Body of pancreas (tissue), 4 donors: ENCODE measurements at regions not wholly inside any gene's neighbourhood (a gene's known extent, or its start where the extent isn't known, plus 50 kb on each side); places are given as distances from the start of the nearest gene placed in this dataset.
"Not testable (repeated sequence)": the region's sequence is repeated elsewhere in the genome, so short reads cannot be mapped to it uniquely, and the experiment has no call there.

Experiments used
- ATAC-seq: fragments of 150-250 bp; one replicate; pipeline ENCODE4 v1.9.1; 2016
- DNase-seq, 4 donors: peaks; one replicate each; pipeline ENCODE4 v3.0.0-alpha.2; 2019
- H3K27ac ChIP-seq, 4 donors: fragments of 200-600 bp; sonication (generic); 1 replicate in 3 of 4; 2 replicates in 1 of 4; pipeline versions ENCODE4 v1.5.1 to v1.6.1; 2016 to 2019; ENCODE audit warnings: mild to moderate bottlenecking in 1 of 4, mixed read lengths in 1 of 4, moderate library complexity in 1 of 4
- H3K27me3 ChIP-seq, 2 donors: fragments of 200-600 bp; sonication (generic); one replicate each; pipeline ENCODE4 v1.6.0; 2016; ENCODE audit warnings: mild to moderate bottlenecking in 1 of 2
- H3K36me3 ChIP-seq, 2 donors: fragments of 200-600 bp; sonication (generic); replicated peaks in 1 of 2; 2 replicates each; pipeline ENCODE4 v1.5.1; 2016; ENCODE audit warnings: low read depth in 2 of 2; ENCODE audit not compliant: insufficient read depth in 1 of 2
- H3K4me1 ChIP-seq: fragments of 200-600 bp; sonication (generic); one replicate; pipeline ENCODE4 v1.6.0; 2016
- H3K4me3 ChIP-seq, 2 donors: fragments of 200-600 bp; sonication (generic); 1 replicate in 1 of 2; 2 replicates in 1 of 2; pipeline ENCODE4 v1.5.1; 2016 to 2019
- H3K9me3 ChIP-seq, 3 donors: fragments of 200-600 bp; sonication (generic); 1 replicate in 2 of 3; 2 replicates in 1 of 3; pipeline ENCODE4 v1.5.1; 2016
- POLR2A ChIP-seq, 3 donors: fragments of 450-650 bp; IDR thresholded peaks; one replicate each; pipeline ENCODE4 v1.6.1; 2016; ENCODE audit warnings: antibody characterized with exemption in 3 of 3, mild to moderate bottlenecking in 2 of 3
- WGBS, 2 donors: methylation state at CpG; one replicate each; pipeline ENCODE4 v1.1.5; 2017; 5-methylcytosine and 5-hydroxymethylcytosine counted together
- intact Hi-C: fragments of 100-400 bp; cut with DNase I; formaldehyde crosslinking; loops from one replicate; pipeline ENCODE4 v1.15.1; 2023
- TF ChIP-seq, protein P1 (sequence below), 7 experiments: fragments of 450-650 bp in 4 of 7; fragments of 200-600 bp in 3 of 7; sonication (generic) in 3 of 7; IDR thresholded peaks; one replicate each; pipeline ENCODE4 v1.5.1; 2016 to 2019; ENCODE audit warnings: antibody characterized with exemption in 7 of 7

DNA sequence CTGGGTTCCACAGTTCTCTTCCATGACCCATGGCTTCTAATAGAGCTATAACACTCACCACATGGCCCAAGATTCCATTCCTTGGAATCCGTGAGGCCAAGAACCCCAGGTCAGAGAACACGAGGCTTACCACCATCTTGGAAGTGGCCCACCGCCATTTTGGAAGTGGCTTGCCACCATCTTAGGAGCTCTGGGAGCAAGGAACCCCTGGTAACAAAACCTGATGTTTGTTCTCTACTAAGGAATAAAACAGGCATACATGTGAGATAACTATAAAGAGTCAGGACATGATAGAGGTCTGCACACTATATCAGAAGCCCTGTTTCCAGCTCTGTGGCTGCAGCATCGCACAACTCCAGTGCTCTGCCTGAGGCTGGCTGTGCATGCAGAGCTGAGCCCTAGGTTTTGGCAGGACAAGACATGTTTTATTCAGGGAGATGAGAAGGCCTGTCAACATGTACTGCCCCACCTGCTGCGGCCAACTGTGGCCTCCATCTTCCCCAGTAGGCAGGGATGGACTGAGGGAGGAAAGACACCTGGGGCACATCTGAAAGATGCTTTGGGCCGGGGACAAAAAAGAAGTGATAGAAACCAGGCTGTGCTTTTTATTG lies 344.9 kb downstream of the DAD1 start:
- H3K9me3 ChIP-seq, result no peaks in the 10 kb centered on the region
- H3K4me1 ChIP-seq, result no peaks in the 10 kb centered on the region
- H3K27ac ChIP-seq, result no peak overlapping the region
- no peaks in the 10 kb centered on the region for H3K36me3 ChIP-seq
- intact Hi-C loops, result no loop called here
- H3K27me3 ChIP-seq, result no peaks in the 10 kb centered on the region
- TF ChIP-seq, protein P1, sequence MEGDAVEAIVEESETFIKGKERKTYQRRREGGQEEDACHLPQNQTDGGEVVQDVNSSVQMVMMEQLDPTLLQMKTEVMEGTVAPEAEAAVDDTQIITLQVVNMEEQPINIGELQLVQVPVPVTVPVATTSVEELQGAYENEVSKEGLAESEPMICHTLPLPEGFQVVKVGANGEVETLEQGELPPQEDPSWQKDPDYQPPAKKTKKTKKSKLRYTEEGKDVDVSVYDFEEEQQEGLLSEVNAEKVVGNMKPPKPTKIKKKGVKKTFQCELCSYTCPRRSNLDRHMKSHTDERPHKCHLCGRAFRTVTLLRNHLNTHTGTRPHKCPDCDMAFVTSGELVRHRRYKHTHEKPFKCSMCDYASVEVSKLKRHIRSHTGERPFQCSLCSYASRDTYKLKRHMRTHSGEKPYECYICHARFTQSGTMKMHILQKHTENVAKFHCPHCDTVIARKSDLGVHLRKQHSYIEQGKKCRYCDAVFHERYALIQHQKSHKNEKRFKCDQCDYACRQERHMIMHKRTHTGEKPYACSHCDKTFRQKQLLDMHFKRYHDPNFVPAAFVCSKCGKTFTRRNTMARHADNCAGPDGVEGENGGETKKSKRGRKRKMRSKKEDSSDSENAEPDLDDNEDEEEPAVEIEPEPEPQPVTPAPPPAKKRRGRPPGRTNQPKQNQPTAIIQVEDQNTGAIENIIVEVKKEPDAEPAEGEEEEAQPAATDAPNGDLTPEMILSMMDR (IDR thresholded peaks at IDR 0.05), result no peak
- no peak for TF ChIP-seq POLR2A (IDR thresholded peaks at IDR 0.05)
- no peak for DNase-seq
- H3K4me3 ChIP-seq, result no peak overlapping the region
- no peak for ATAC-seq
- WGBS, 2 donors, result 79 to 81% methylated on average over 5 to 6 of the region's 6 CpGs

DNA sequence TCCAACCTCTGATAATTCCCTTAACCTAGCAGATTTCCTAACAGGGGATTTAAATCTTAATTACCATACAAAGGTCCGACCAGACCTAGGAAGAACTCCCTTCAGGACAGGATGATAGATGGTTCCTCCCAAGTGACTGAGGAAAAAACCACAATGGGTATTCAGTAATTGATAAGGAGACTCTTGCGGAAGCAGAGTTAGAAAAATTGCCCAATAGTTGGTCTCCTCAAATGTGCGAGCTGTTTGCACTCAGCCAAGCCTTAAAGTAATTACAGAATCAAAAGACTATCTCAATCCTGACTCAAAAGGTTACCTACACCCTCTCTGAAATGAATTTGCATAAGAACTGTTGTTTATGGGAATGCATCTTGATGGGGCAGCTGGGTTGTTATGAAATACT lies 350.7 kb downstream of the DAD1 start:
- H3K27ac ChIP-seq, DNase-seq, H3K4me3 ChIP-seq, H3K27me3 ChIP-seq, intact Hi-C loops, H3K4me1 ChIP-seq, H3K9me3 ChIP-seq, ATAC-seq, H3K36me3 ChIP-seq: not testable (repeated sequence)
- WGBS, 2 donors, result 20 to 22% methylated on average over 3 of the region's 3 CpGs

DNA sequence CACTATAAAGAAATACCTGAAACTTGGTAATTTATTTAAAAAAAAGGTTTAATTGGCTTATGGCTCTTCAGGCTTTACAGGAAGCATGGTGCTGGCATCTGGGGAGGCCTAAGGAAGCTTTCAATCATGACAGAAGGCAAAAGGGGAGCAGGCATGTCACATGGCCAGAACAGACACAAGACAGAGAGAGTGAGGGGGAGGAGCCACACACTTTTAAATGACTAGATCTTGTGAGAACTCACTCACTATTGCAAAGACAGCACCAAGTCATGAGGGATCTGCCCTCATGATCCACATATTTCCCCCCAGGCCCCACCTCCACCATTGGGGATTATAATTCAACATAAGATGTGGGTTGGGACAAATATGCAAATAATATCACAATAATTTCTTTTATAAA lies 355.6 kb downstream of the DAD1 start:
- ATAC-seq (no peak), DNase-seq (no peak)
- intact Hi-C loops, result no loop called here
- no peaks in the 10 kb centered on the region for H3K4me1 ChIP-seq
- no peak overlapping the region for H3K27ac ChIP-seq
- H3K9me3 ChIP-seq, result no peaks in the 10 kb centered on the region
- H3K4me3 ChIP-seq, result no peak overlapping the region
- TF ChIP-seq, protein P1 (IDR thresholded peaks at IDR 0.05), result no peak
- TF ChIP-seq POLR2A (IDR thresholded peaks at IDR 0.05), result no peak
- H3K36me3 ChIP-seq, result no peaks in the 10 kb centered on the region
- H3K27me3 ChIP-seq, result no peaks in the 10 kb centered on the region

DNA sequence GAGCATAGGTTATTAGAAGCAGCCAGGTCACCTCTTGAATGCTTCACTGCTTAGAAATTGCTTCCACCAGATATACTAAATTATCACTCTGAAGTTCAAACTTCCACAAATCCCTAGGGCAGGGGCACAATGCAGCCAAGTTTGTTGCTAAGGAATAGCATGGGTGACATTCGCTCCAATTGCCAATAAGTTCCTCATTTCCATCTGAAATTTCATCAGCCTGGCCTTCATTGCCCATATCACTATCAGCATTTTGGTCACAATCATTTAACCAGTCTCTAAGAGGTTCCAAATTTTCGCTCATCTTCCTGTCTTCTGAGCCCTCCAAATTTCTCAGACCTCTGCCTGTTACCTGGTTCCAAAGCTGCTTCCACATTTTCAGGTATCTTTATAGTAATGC lies 356.1 kb downstream of the DAD1 start:
- no peak for TF ChIP-seq POLR2A (IDR thresholded peaks at IDR 0.05)
- TF ChIP-seq, protein P1 (IDR thresholded peaks at IDR 0.05), result no peak
- DNase-seq, result no peak
- Histone ChIP-seq H3K27me3 (no peaks in the 10 kb centered on the region), H3K4me1 (no peaks in the 10 kb centered on the region), H3K4me3 (no peak overlapping the region), H3K27ac (no peak overlapping the region), H3K9me3 (no peaks in the 10 kb centered on the region), H3K36me3 (no peaks in the 10 kb centered on the region)
- WGBS, 2 donors, result 34 to 79% methylated on average over 2 of the region's 2 CpGs
- no peak for ATAC-seq
- intact Hi-C loops, result no loop called here

DNA sequence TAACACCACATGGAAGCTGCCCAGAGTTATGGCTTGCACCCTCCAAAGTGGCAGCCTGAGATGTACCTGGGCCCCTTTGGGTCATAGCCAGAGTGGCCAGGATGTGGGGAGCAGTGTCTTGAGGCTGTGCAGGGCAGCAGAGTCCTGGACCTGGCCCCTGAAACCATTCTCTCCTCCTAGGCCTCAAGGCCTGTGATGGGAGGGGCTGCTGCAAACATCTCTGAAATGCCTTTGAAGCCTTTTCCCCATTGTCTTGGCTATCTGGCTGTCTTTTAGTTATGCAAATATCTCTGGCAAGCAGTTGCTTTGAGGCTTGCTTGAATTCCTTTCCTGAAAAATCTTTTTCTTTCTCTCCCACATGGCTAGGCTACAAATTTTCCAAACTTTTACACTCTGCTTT lies 356.5 kb downstream of the DAD1 start:
- TF ChIP-seq POLR2A (IDR thresholded peaks at IDR 0.05), result no peak
- TF ChIP-seq, protein P1 (IDR thresholded peaks at IDR 0.05), result no peak
- Histone ChIP-seq H3K9me3 (no peaks in the 10 kb centered on the region), H3K27ac (no peak overlapping the region), H3K4me1 (no peaks in the 10 kb centered on the region), H3K27me3 (no peaks in the 10 kb centered on the region), H3K4me3 (no peak overlapping the region), H3K36me3 (no peaks in the 10 kb centered on the region)
- DNase-seq, result no peak
- no peak for ATAC-seq
- intact Hi-C loops, result no loop called here
